ENCODE measurements at regions not wholly inside any gene's neighbourhood (a gene's known extent, or its start where the extent isn't known, plus 50 kb on each side); places are given as distances from the start of the nearest gene placed in this dataset.

DNA sequence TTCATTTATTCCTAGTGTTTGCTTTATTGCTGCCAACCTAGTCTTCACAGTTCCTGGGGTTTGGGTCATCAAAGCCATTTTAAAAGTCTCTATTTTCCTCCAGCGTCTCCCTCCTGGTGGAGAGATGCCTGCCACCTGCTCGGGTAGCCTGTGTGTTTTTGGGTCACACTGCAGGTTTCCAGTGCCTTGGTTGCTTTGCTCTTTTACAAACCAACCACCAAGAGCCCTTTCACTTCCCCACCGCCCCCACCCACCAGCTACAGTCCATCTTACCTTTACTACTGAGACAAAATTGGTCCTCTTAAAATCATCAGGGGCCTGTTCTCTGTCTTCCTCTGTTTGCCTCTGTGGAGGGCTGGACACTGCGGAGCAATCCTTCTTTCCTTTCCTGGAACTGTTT, 280.5 kb upstream of the GATB start:
- Histone ChIP-seq H3K27ac (ENCODE audit: low read depth, low read length) (no peak overlapping the region), H3K4me1 (ENCODE audit: control insufficient read depth, low read length) (no peaks in the 10 kb centered on the region), H3K4me3 (ENCODE audit: low read length) (no peak overlapping the region), H3F3A (ENCODE audit: control insufficient read depth, insufficient read depth) (no peaks in the 10 kb centered on the region), H3K4me2 (ENCODE audit: low read length) (no peak overlapping the region), H3K27me3 (ENCODE audit: control insufficient read depth, low read length) (no peaks in the 10 kb centered on the region), H3K79me2 (ENCODE audit: control insufficient read depth, low read length) (no peaks in the 10 kb centered on the region), H4K20me1 (ENCODE audit: control insufficient read depth, insufficient read depth, low read depth, low read length) (no peaks in the 10 kb centered on the region), H3K9me2 (replicated peaks; ENCODE audit: control insufficient read depth, low read length) (no peaks in the 10 kb centered on the region), H3K36me3 (ENCODE audit: control insufficient read depth, low read length) (no peaks in the 10 kb centered on the region), H3K9me3 (ENCODE audit: control insufficient read depth, insufficient read depth, low read length) (no peaks in the 10 kb centered on the region)
- no peak for TF ChIP-seq EZH2phosphoT487 (IDR thresholded peaks at IDR 0.05; ENCODE audit: borderline replicate concordance, low read length)
- TF ChIP-seq, protein P1, sequence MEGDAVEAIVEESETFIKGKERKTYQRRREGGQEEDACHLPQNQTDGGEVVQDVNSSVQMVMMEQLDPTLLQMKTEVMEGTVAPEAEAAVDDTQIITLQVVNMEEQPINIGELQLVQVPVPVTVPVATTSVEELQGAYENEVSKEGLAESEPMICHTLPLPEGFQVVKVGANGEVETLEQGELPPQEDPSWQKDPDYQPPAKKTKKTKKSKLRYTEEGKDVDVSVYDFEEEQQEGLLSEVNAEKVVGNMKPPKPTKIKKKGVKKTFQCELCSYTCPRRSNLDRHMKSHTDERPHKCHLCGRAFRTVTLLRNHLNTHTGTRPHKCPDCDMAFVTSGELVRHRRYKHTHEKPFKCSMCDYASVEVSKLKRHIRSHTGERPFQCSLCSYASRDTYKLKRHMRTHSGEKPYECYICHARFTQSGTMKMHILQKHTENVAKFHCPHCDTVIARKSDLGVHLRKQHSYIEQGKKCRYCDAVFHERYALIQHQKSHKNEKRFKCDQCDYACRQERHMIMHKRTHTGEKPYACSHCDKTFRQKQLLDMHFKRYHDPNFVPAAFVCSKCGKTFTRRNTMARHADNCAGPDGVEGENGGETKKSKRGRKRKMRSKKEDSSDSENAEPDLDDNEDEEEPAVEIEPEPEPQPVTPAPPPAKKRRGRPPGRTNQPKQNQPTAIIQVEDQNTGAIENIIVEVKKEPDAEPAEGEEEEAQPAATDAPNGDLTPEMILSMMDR (IDR thresholded peaks at IDR 0.05; ENCODE audit: low read depth, low read length, poor library complexity, severe bottlenecking) = no peak

DNA sequence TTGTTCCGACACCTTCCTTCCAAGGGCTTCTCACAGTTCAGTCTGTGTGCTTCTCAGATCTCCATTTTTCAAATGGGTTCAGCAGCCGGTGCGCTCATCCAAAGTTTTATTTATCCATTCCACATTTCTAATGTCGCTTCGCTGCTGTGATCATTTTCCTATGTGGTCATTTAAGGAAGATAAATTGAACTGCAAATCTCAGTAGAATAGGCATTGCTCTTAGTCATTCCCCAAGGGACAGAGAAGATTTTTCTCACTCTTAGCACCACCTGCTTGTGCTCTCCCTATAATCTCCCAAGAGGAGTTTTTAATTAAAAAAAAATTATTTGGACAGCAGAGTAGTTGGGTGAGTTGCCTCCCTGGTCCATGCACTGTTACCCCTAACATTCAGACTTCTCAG, 278.9 kb upstream of the GATB start:
- no peak overlapping the region for H3K4me2 ChIP-seq (ENCODE audit: low read length)
- no peaks in the 10 kb centered on the region for H3K27me3 ChIP-seq (ENCODE audit: control insufficient read depth, low read length)
- no peaks in the 10 kb centered on the region for H3K36me3 ChIP-seq (ENCODE audit: control insufficient read depth, low read length)
- no peaks in the 10 kb centered on the region for H3K9me3 ChIP-seq (ENCODE audit: control insufficient read depth, insufficient read depth, low read length)
- no peak overlapping the region for H3K27ac ChIP-seq (ENCODE audit: low read depth, low read length)
- no peaks in the 10 kb centered on the region for H3K4me1 ChIP-seq (ENCODE audit: control insufficient read depth, low read length)
- no peaks in the 10 kb centered on the region for H3K9me2 ChIP-seq (replicated peaks; ENCODE audit: control insufficient read depth, low read length)
- H3K79me2 ChIP-seq (ENCODE audit: control insufficient read depth, low read length) = no peaks in the 10 kb centered on the region
- H3F3A ChIP-seq (ENCODE audit: control insufficient read depth, insufficient read depth) = no peaks in the 10 kb centered on the region
- no peaks in the 10 kb centered on the region for H4K20me1 ChIP-seq (ENCODE audit: control insufficient read depth, insufficient read depth, low read depth, low read length)
- TF ChIP-seq, protein P1 (IDR thresholded peaks at IDR 0.05; ENCODE audit: low read depth, low read length, poor library complexity, severe bottlenecking) = no peak
- no peak for TF ChIP-seq EZH2phosphoT487 (IDR thresholded peaks at IDR 0.05; ENCODE audit: borderline replicate concordance, low read length)
- H3K4me3 ChIP-seq (ENCODE audit: low read length) = no peak overlapping the region

DNA sequence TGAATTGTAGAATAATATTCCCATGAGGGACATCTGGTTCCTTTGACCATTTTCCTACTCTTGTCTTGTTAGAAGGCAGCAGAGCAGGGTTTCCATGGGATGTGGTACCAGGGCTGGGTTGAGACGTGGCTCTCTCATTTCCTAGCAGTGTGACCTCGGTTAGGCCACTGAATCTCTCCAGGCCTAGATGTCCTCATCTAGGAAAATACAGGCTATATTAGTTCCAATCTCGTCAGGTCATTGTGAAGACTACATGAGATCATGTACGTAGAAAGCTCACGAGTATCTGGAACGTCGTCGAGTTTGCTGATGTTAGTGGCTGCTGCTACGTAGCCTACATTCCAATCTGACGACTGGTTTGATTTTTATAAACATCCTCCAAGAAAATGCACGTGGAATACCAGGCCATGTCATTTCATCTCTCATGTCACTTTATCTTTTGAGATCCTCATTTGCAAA, 278.2 kb upstream of the GATB start:
- H3F3A ChIP-seq (ENCODE audit: control insufficient read depth, insufficient read depth) = no peaks in the 10 kb centered on the region
- H3K27ac ChIP-seq (ENCODE audit: low read depth, low read length) = no peak overlapping the region
- no peaks in the 10 kb centered on the region for H3K27me3 ChIP-seq (ENCODE audit: control insufficient read depth, low read length)
- H4K20me1 ChIP-seq (ENCODE audit: control insufficient read depth, insufficient read depth, low read depth, low read length) = no peaks in the 10 kb centered on the region
- H3K4me1 ChIP-seq (ENCODE audit: control insufficient read depth, low read length) = no peaks in the 10 kb centered on the region
- H3K4me3 ChIP-seq (ENCODE audit: low read length) = no peak overlapping the region
- no peaks in the 10 kb centered on the region for H3K36me3 ChIP-seq (ENCODE audit: control insufficient read depth, low read length)
- H3K79me2 ChIP-seq (ENCODE audit: control insufficient read depth, low read length) = no peaks in the 10 kb centered on the region
- H3K9me2 ChIP-seq (replicated peaks; ENCODE audit: control insufficient read depth, low read length) = no peaks in the 10 kb centered on the region
- no peak overlapping the region for H3K4me2 ChIP-seq (ENCODE audit: low read length)
- no peak for TF ChIP-seq EZH2phosphoT487 (IDR thresholded peaks at IDR 0.05; ENCODE audit: borderline replicate concordance, low read length)
- TF ChIP-seq, protein P1 (IDR thresholded peaks at IDR 0.05; ENCODE audit: low read depth, low read length, poor library complexity, severe bottlenecking) = no peak
- no peaks in the 10 kb centered on the region for H3K9me3 ChIP-seq (ENCODE audit: control insufficient read depth, insufficient read depth, low read length)

DNA sequence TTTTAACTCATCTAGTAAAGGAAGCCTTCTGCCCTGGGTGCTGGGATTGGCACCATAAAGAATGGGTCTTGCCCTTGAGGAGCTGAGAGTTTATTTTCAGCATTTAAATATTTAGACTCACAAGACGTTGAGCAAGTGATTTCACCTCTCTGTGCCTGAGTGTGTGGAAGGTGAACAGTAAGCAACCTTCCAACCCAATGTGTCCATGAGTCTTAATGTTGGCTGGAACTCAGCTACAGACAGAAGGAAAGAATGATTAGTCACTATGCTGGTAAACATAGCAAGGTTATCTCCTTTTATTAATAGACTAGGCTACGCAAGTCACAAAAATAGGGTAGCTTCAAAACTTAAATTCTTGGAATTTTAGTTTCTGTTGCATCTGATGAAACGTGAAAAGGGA, 277.4 kb upstream of the GATB start:
- Histone ChIP-seq H3K79me2 (ENCODE audit: control insufficient read depth, low read length) (no peaks in the 10 kb centered on the region), H3K27me3 (ENCODE audit: control insufficient read depth, low read length) (no peaks in the 10 kb centered on the region), H3K4me3 (ENCODE audit: low read length) (no peak overlapping the region), H3K27ac (ENCODE audit: low read depth, low read length) (no peak overlapping the region), H3K9me2 (replicated peaks; ENCODE audit: control insufficient read depth, low read length) (no peaks in the 10 kb centered on the region), H4K20me1 (ENCODE audit: control insufficient read depth, insufficient read depth, low read depth, low read length) (no peaks in the 10 kb centered on the region), H3K36me3 (ENCODE audit: control insufficient read depth, low read length) (no peaks in the 10 kb centered on the region), H3K9me3 (ENCODE audit: control insufficient read depth, insufficient read depth, low read length) (no peaks in the 10 kb centered on the region), H3K4me1 (ENCODE audit: control insufficient read depth, low read length) (no peaks in the 10 kb centered on the region), H3F3A (ENCODE audit: control insufficient read depth, insufficient read depth) (no peaks in the 10 kb centered on the region), H3K4me2 (ENCODE audit: low read length) (no peak overlapping the region)
- no peak for TF ChIP-seq EZH2phosphoT487 (IDR thresholded peaks at IDR 0.05; ENCODE audit: borderline replicate concordance, low read length)
- TF ChIP-seq, protein P1 (IDR thresholded peaks at IDR 0.05; ENCODE audit: low read depth, low read length, poor library complexity, severe bottlenecking) = no peak

All from DOHH2 (cell line).